ENCODE measurements at regions not wholly inside any gene's neighbourhood (a gene's known extent, or its start where the extent isn't known, plus 50 kb on each side); places are given as distances from the start of the nearest gene placed in this dataset.

- TF ChIP-seq POLR2A (IDR thresholded peaks at IDR 0.05; ENCODE audit: low read depth, low read length) (no peak), CTCF (conservative IDR thresholded peaks at IDR 0.05; ENCODE audit: low read depth, low read length) (no peak), BHLHE40 (IDR thresholded peaks at IDR 0.05; ENCODE audit: low read depth, low read length) (no peak), MXI1 (IDR thresholded peaks at IDR 0.05; ENCODE audit: borderline replicate concordance, low read depth, low read length) (no peak), RAD21 (IDR thresholded peaks at IDR 0.05; ENCODE audit: low read length) (no peak), RCOR1 (IDR thresholded peaks at IDR 0.05; ENCODE audit: insufficient replicate concordance, low read length) (no peak), RFX5 (IDR thresholded peaks at IDR 0.05; ENCODE audit: low read depth, low read length) (no peak), MAFK (IDR thresholded peaks at IDR 0.05; ENCODE audit: low read depth, low read length) (no peak), FOS (IDR thresholded peaks at IDR 0.05; ENCODE audit: low read depth, low read length) (no peak), USF2 (IDR thresholded peaks at IDR 0.05; ENCODE audit: low read depth, low read length) (no peak), SMC3 (IDR thresholded peaks at IDR 0.05; ENCODE audit: low read depth, low read length) (no peak)
These were observed 2667.7 kb upstream of the PCDH20 start for GRCh38 chr13:64083396-64083795.
